ENCODE measurements at regions not wholly inside any gene's neighbourhood (a gene's known extent, or its start where the extent isn't known, plus 50 kb on each side); places are given as distances from the start of the nearest gene placed in this dataset.

GRCh38 chr4:20574986-20575385 lies 125.3 kb upstream of the PACRGL start:
- TF ChIP-seq, protein P1, sequence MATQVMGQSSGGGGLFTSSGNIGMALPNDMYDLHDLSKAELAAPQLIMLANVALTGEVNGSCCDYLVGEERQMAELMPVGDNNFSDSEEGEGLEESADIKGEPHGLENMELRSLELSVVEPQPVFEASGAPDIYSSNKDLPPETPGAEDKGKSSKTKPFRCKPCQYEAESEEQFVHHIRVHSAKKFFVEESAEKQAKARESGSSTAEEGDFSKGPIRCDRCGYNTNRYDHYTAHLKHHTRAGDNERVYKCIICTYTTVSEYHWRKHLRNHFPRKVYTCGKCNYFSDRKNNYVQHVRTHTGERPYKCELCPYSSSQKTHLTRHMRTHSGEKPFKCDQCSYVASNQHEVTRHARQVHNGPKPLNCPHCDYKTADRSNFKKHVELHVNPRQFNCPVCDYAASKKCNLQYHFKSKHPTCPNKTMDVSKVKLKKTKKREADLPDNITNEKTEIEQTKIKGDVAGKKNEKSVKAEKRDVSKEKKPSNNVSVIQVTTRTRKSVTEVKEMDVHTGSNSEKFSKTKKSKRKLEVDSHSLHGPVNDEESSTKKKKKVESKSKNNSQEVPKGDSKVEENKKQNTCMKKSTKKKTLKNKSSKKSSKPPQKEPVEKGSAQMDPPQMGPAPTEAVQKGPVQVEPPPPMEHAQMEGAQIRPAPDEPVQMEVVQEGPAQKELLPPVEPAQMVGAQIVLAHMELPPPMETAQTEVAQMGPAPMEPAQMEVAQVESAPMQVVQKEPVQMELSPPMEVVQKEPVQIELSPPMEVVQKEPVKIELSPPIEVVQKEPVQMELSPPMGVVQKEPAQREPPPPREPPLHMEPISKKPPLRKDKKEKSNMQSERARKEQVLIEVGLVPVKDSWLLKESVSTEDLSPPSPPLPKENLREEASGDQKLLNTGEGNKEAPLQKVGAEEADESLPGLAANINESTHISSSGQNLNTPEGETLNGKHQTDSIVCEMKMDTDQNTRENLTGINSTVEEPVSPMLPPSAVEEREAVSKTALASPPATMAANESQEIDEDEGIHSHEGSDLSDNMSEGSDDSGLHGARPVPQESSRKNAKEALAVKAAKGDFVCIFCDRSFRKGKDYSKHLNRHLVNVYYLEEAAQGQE (IDR thresholded peaks at IDR 0.05; ENCODE audit: low read depth): no peak
- TF ChIP-seq ZBTB7A (IDR thresholded peaks at IDR 0.05; ENCODE audit: low read depth) (no peak), USF1 (IDR thresholded peaks at IDR 0.05) (no peak), EP300 (IDR thresholded peaks at IDR 0.05; ENCODE audit: borderline replicate concordance) (no peak), EGR1 (IDR thresholded peaks at IDR 0.05) (no peak), FOXM1 (IDR thresholded peaks at IDR 0.05; ENCODE audit: borderline replicate concordance, low read depth) (no peak), NFIC (IDR thresholded peaks at IDR 0.05) (no peak), RAD21 (IDR thresholded peaks at IDR 0.05; ENCODE audit: low read depth) (no peak), YY1 (IDR thresholded peaks at IDR 0.05; ENCODE audit: low read depth) (no peak), CEBPB (IDR thresholded peaks at IDR 0.05) (no peak), TEAD4 (IDR thresholded peaks at IDR 0.05) (no peak), TAF1 (IDR thresholded peaks at IDR 0.05; ENCODE audit: low read depth) (no peak), CREB1 (IDR thresholded peaks at IDR 0.05; ENCODE audit: low read depth) (no peak)
